NT2/D1 (cell line): ENCODE measurements at regions not wholly inside any gene's neighbourhood (a gene's known extent, or its start where the extent isn't known, plus 50 kb on each side); places are given as distances from the start of the nearest gene placed in this dataset.

Source experiments
- SUZ12 ChIP-seq: IDR thresholded peaks from 2 replicates; pipeline ENCODE4 v1.6.1; 2011; ENCODE audit not compliant: insufficient read length, insufficient read depth; ENCODE audit errors: extremely low read depth
- YY1 ChIP-seq: IDR thresholded peaks from 2 replicates; pipeline ENCODE4 v1.6.1; 2011; ENCODE audit not compliant: insufficient read length, insufficient read depth
- ZNF274 ChIP-seq: IDR thresholded peaks from 2 replicates; pipeline ENCODE4 v1.6.1; 2011; ENCODE audit warnings: mild to moderate bottlenecking, low read depth, low read length

- no peak for TF ChIP-seq ZNF274
- no peak for TF ChIP-seq SUZ12
- TF ChIP-seq YY1: no peak
Observed at GRCh38 chr3:29033511-29033910, 247.4 kb upstream of the RBMS3 start.
